ENCODE measurements at regions not wholly inside any gene's neighbourhood (a gene's known extent, or its start where the extent isn't known, plus 50 kb on each side); places are given as distances from the start of the nearest gene placed in this dataset.
"Not testable (repeated sequence)": the region's sequence is repeated elsewhere in the genome, so short reads cannot be mapped to it uniquely, and the experiment has no call there.

DNA sequence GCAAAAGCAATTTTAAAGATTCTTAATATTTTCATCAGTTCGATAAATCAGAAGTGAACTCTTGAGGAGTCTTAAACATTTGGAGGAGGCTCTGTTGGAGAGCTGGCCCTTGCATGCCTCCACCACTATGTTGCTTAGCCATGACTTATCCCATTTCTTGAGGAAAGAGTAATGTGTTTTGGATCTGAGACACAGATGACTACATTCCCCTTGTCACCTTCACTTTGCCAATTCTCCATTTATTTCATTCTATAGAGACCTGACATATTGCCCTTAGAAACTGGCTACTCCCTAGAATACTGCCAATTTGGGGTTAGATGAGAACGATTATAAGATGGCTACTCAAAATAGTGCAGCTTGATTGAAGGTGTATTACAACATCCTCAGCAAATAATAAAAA, 157.4 kb upstream of the TMEM260 start:
- DNase-seq (ENCODE audit: low spot score): no peak

DNA sequence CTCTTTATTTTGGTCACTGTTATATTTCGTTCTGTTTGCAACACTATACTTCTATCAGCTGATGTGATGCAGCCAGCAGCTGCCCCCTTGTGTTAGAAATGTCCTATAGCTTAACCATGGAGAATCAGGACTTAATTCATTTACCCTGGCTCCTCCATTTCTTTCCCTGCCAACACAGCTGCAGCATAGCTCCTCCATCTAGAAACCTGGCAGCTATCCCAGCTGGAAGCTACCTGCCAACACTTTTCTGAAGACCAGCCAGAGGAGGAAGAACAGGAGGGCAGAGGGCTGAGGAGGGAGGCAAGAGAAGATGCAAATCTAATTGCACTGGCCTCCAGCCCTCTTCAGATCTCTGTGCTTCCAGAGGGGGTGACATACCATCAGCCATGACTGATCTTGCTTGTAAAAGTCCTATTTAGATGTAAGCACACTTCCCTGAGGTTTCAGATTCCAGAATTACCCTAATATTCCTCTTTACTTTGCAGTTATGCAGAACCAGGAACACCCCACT, 156.8 kb upstream of the TMEM260 start:
- DNase-seq (ENCODE audit: low spot score): peak; percentile 86

DNA sequence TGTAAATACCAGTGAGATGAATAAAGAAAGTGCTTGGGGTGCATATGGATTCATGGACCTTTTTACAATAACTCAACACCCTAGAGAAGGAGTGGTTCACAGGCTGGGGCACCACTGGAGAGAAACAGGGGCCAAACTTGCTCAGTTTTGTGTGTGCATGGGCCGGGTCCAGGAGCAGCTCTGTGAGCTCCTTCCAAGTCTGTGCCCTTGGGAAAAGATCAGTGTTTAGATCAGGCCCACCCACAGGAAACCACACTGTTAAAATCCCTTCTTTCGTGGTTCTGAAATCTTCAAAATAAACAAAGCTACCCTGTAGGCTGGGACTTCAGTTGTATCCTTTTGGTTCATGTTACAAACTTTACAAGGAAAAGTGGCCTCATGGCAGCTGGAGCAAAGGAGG, 156.1 kb upstream of the TMEM260 start:
- peak; percentile 85 for DNase-seq (ENCODE audit: low spot score)

DNA sequence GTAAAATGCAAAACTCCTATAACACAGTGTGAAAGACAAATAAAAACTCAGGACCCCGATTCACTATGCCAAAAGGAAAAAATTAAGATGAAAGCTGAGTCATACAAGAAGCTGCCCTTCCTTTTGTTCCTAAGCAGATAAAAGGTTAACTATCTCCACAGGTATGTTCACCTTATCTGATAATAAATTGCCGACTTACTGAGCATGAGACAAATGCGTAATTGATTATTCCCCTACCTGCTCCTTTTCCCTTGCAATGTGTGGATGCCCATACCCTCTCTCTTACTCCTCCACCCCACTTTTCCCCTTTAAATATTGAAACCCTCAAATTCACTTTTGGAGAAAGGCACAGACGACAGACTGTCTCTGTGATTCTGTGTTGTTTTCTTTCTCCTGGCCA, 148.6 kb upstream of the TMEM260 start:
- no peak for DNase-seq (ENCODE audit: low spot score)

DNA sequence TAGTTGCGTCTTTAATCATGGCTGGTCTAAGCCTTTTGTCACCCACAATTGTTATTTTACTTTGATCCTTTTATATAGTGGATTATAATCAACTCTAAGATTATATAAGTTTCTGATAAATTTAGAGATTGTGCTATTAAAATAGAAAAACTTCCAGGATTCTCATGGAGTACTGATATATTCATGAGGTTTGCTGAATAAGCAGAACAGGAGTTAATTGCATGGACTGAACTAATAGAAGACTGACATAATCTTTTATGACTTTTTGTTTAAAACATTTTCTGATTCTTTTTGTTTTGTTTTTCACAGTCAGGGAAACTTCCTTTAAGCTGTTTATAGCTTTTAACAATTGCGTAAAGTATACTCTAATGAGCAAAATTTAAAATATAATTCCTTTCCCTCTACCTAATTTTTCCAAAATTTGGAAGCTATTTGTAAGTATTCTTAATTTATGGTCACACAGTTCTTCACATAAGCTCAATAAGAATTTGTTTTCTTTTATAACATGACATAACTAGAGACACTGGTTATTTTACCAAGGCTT, 129.9 kb upstream of the TMEM260 start:
- no peak for DNase-seq (ENCODE audit: low spot score)

DNA sequence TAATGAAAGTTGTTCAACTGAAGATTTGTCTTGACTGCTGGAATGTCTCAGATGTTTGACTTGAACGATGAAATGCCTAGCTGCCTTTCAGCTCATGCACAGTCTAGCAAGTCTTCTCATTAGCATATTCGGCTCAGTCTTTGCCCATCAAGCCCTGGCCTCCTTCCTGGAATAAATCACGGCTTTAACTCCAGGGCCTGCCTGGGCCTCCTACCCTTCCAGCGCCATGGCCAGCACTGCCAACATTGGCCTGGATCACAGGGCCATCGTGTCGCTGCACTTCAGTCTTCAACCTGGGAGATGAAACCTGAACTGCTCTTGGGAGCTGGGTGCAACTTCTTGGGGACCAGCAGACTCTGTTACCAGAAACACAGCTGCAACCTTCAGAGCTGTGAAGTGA, 126.7 kb upstream of the TMEM260 start:
- DNase-seq (ENCODE audit: low spot score): no peak

DNA sequence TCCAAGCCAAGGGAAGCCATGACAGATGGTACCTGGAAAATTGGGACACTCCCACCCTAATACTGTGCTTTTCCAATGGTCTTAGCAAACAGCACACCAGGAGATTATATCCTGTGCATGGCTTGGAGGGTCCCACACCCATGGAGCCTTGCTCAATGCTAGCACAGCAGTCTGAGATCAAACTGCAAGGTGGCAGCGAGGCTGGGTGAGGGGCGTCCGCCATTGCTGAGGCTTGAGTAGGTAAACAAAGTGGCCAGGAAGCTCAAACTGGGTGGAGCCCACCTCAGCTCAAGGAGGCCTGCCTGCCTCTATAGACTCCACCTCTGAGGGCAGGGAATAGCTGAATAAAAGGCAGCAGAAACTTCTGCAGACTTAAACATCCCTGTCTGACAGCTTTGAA, 124.9 kb upstream of the TMEM260 start:
- DNase-seq (ENCODE audit: low spot score): not testable (repeated sequence)

DNA sequence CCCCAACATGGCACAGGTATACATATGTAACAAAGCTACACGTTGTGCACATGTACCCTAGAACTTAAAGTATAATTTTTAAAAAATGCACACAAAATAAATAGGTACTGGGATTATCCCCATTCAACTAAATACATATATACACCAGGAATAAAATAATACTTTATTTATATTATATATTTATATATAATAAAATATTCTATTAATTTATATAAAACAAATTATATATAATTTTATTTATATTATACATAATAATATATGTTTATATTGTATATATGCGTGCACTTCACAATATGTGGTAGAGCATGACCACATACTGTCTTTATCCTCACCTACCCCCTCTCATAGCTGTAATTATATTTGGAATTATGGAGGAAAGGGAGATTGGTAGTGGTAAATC, 119.1 kb upstream of the TMEM260 start:
- DNase-seq (ENCODE audit: low spot score): no peak

DNA sequence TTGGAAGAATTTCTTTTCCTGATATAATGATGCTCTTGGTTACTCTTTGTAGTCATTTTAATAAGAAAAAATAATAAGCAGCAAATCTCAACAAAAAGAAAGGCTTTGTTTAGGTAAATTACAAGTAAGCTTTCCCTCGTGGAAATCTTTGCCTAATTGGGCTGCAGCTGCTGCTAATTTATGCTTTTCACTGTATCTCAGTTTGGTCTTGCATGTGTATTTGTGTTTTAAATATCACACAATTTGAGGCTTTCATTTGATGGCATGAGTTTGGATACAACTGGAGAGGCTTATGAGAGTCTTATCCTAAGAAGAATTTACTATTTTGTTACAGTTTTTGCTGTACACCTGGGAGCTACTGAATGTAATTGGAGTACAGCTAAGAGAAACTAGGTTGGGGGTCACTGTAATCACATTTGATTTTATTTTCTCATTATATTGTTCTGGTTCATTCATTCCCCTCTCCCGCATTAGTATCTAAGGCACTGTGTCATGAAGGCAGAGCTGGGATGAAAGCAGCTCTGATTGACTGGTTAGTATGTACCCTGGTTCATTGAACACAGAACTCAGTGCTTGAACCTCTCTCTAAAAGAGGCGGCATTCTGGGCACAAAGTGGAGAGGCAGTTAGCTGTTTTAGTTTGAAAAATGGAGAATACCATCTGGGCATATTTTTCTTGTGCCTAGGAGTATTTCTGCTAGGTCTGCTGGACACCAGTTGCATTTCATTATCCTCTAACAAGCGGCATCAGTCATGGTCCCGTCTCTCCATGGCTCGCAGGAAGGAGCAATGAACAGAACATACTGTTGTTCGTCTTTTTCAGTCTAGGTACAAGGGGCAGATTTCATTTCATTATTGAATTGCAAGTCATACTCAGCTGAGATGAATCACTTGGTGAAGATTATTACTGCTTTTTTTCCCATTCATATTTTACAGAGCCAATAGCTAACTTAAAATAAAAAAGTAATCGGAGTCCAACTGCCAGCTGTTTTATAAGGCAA, 118.0 kb upstream of the TMEM260 start:
- no peak for DNase-seq (ENCODE audit: low spot score)

DNA sequence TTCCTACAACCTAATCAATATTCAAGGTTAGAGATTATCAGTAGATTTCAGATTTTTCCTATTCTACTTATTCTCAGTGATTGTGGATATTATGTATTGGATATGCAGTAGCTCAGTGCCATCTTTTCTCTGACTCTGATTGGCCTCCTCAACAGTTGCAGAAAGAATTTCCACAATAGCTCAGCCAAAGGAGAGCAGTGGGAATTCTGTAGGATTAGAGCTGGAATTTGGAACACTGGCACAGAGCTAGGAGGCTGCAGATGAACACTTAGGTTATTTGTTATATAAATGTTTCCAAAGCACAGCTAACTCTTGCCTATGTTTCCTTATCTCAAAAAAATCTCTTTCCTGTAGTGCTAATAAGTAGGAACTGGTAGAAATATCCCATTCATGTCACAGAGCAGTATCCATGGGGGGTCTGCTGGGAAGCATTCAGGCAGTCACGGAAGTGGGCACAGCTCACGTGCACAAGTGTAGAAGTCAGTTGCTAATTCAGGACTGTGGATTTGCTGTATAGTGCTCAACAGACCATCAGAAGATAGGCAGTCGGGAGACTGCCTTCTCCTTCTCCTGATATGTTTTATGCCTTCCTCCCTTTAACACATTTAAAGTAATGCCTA, 116.2 kb upstream of the TMEM260 start:
- DNase-seq (ENCODE audit: low spot score): no peak

DNA sequence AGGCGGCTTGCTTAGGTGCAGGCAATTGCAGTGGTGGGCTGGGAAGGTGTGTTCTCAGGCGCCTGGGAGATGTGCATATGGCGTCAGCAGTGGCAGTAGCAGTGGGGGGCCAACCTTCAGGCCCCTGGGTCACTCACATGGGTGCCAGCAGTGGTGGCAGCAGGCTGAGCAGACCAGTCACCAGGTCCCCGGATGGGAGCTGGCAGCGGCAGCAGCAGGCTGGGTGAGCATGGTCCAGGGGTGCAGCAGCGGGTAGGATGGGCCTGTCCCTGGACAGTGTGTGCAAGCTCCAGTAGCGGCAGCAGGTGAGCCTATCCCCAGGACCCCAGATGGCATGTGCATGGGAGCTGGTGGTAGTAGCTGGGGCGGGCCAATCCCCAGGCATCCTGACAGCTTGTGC, 108.5 kb upstream of the TMEM260 start:
- no peak for DNase-seq (ENCODE audit: low spot score)

DNA sequence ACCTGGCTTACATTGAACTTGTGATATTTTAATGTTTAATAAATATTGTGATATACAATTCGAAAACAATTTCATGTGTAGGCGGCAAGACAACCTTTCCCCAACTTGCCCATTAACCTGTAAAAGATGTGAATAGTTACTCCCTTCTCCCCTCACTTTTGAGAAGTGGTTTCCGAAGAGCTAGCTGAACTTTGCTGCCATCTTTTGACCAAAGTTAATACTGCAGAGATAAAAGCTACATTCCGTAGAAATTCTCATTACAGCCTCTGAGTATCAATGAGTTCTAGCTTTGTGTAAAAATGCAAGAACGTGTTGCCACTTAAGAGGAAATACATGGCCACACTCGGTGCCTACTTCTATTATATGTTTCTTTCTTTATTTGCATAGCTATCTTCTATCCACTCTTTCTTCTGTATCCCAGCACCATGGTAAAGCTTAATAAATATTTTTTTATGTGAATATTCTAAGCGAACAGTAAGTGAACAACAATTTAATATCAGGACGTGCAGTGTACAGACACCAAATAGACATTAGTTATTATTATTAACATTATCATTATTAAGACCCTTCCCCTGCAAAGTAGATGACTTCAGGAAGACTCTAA, 105.1 kb upstream of the TMEM260 start:
- DNase-seq (ENCODE audit: low spot score): peak; percentile 44

DNA sequence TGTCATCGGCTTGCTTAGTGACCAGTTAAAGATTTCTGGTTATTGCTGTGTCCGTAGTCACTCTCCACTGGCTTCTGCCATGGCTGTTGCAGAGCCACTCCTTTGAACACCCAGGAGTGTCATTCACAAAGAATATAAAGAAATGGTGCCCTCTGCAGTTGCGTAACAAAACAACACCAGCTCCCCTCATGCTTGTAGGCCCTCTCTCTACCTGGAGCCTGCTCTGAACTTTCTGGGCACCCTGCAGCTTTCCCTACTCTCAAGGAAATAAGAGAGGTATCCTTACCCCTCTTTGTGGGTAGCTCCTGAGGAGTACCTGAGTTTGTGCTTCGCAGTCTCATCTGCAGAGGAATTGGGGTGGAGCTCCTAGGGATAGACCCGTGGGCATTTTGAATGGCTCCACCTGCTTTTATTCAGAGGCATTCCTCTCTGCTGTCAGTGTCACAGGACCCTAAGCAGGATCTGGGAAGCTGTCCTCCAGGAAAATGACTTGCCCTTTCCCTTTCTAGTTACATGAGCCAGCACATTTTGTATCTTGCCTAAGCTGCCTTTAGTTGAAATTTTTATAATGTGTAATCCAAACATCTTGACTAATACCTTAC, 97.2 kb upstream of the TMEM260 start:
- peak; percentile 45 for DNase-seq (ENCODE audit: low spot score)

DNA sequence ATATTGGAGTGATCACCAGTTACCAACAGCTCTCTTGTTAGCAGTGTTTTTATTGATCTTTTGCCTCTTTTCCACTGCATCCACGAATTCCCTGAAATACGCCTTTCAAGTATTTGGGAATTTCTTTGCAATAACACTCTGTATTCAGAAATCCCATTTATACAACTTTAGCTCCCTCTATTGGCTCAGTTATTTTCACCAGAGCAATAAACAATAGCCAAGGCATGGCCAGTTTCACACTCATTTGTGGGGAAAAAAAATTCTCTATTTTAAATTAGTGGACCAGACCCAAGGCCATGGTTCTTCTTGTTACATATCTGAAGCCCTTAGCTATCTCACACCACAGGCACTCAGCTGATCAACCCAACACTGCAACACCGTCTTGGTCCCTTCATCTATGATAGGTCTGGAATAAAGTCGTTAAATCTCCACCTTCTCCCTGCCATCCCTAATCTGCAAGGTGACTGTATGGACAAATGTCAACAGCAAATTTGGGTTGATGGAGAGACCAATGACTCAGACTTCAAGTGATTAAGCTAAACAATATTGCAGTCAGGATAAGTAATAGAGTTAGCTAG, 92.4 kb upstream of the TMEM260 start:
- peak; percentile 29 for DNase-seq (ENCODE audit: low spot score)

DNA sequence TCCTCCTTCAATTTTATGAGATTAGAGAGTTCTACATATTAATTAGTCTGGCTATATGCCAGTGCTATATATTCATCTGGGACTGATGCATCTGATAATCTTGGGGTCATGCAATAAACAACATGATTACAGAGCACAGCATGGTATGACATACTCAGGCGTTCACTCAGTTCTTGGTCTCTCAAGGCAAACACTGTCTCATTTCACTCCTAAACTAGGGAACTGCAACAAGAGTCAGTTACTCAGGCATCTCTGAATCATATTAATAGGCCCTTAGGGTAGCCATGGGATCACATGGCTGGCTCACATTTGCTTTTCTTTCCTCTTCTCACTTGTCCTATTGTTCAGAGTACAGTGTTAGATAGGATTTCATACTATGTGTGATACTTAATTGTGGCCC, 91.8 kb upstream of the TMEM260 start:
- no peak for DNase-seq (ENCODE audit: low spot score)

DNA sequence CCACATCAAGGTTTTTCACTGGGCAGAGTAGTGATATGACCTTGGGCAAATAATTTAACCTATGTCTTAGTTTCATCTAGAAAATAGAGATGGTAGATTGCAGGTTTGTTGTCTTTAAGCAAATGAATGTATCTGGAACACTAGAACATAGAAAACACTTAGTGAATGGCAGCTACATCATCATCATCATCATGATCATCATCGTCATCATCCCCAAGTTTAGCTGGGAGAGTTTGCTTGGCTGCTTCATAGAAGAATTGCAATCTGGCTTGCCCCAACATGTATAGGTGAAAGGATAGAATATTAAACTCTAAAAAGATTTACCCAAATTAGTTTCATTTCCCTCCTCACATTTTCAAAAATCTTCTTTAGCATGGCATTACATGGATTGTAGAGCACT, 91.3 kb upstream of the TMEM260 start:
- no peak for DNase-seq (ENCODE audit: low spot score)

DNA sequence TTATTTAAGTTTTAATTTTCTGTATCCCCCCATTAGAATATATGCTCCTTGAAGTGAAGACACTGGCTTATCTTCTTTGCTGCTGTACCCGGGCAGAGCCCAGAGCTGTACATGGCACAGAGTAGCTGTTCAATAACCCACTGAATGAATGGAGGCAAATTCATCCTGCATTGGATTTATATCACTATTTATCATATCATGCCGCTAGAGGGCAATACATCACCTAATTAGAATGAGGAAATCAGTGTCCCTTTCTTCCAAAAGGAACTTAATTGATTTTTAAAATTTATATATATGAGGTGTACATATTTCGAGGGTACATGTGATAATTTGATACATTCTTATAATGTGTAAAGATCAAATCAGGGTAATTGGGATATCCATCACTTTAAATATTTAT, 89.2 kb upstream of the TMEM260 start:
- peak; percentile 33 for DNase-seq (ENCODE audit: low spot score)

DNA sequence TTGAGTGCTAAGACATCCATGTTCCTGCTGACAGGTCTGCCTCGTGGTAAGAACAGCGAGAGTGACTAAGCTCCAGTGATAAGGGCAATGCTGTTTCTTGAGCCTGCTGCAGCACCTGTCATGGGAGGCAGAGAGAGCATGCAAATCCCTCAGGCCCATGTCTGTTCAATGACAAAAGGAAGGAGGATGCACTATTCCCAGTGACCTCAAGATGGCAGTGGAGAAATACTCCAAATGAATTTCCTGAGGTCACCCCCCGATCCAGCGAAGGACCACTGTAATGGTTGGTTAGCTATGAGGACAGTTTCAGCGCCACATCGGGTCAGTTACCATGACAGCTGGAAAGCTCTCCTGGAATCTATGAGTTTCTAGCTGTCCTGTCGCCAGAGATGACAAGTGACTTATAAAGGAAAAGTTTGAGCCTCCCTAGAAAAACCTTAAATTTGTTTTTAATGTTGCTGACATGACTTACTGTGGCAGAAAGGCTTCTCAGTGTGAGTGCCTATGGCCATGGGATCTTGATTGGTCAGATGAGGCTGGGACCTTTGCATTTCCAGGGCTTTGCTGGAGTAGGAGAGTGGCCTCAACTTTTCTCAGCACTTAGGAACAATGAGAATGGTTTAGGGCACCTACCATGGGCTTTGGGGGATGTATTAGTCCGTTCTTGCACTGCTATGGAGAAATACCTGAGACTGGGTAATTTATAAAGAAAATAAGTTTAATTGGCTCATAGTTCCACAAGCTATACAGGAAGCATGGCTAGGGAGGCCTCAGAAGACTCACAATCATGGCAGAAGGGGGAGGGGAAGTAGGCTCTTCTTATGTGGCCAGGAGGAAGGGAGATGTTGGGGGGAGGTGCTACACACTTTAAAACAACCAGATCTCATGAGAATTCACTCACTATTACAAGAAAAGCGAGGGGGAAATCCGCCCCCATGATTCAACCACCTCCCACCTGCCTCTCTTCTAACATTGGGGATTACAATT, 88.0 kb upstream of the TMEM260 start:
- DNase-seq (ENCODE audit: low spot score): peak; percentile 64

DNA sequence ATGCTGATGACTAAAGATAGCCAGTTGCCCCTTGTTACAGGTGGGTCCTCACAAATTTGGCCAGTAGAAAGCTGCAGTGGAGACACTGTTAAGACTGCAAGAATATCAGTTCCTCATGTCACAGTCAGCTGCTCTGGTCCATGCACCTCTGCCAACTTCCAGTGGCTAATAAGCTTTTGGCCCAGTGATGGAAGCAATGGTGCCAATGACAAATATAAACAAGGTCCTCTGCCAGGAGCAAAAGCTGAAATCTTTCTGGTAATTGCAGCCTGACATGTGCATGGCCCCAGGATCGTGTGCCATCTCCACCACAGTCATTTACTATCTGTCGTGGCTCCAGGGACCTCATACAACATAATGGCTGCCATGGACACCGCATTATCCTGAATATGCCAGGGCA, 85.4 kb upstream of the TMEM260 start:
- DNase-seq (ENCODE audit: low spot score): no peak

DNA sequence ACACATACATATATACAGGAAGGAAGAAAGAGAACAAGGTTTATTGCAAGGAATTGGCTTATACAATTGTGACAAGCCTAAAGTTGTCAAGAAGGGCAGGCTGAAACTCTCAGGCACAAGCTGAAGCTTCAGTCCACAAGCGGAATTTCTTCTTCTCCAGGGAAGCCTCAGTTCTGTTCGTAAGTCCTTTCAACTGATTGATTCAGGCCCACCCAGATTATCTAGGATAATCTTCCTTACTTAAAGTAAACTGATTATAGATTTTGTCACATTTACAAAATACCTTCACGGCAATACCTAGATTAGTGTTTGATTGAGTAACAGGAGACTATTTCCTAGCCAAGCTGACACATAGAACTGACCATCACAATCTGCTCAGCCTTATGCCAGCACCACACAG, 81.5 kb upstream of the TMEM260 start:
- no peak for DNase-seq (ENCODE audit: low spot score)

Data from H4 (cell line).